ENCODE measurements at regions not wholly inside any gene's neighbourhood (a gene's known extent, or its start where the extent isn't known, plus 50 kb on each side); places are given as distances from the start of the nearest gene placed in this dataset.

DNA sequence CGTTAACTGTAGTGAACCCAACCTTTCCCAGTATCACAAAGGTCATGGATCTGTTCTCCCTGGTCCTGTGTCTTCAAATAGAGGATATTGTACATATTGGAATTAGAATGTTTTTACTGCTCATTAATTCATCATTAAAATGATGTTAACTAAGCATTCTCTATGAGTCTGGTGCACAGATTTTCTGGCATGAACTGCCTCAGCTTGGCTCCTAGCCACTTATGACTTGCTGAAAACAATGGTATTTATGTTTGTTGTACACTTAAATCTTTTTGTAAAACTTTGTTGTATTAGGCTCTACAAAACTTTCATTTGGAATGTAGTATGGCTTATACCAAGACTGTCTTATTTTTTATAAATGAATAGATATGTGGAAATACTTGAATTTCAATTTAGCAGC is 329.4 kb downstream of the TFEC start:
- TF ChIP-seq, protein P1, sequence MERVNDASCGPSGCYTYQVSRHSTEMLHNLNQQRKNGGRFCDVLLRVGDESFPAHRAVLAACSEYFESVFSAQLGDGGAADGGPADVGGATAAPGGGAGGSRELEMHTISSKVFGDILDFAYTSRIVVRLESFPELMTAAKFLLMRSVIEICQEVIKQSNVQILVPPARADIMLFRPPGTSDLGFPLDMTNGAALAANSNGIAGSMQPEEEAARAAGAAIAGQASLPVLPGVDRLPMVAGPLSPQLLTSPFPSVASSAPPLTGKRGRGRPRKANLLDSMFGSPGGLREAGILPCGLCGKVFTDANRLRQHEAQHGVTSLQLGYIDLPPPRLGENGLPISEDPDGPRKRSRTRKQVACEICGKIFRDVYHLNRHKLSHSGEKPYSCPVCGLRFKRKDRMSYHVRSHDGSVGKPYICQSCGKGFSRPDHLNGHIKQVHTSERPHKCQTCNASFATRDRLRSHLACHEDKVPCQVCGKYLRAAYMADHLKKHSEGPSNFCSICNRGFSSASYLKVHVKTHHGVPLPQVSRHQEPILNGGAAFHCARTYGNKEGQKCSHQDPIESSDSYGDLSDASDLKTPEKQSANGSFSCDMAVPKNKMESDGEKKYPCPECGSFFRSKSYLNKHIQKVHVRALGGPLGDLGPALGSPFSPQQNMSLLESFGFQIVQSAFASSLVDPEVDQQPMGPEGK (CRISPR knock-in tag; IDR thresholded peaks at IDR 0.05; ENCODE audit: borderline replicate concordance) = no peak
- TF ChIP-seq BACH2 (CRISPR knock-in tag; IDR thresholded peaks at IDR 0.05; ENCODE audit: borderline replicate concordance) (no peak), RARB (CRISPR knock-in tag; IDR thresholded peaks at IDR 0.05) (no peak), OSR1 (CRISPR knock-in tag; IDR thresholded peaks at IDR 0.05) (no peak), ZNF70 (CRISPR knock-in tag; IDR thresholded peaks at IDR 0.05) (no peak), ARNTL (CRISPR knock-in tag; IDR thresholded peaks at IDR 0.05; ENCODE audit: borderline replicate concordance, low read depth) (no peak), ZFP3 (CRISPR knock-in tag; IDR thresholded peaks at IDR 0.05) (no peak), ZNF8 (CRISPR knock-in tag; IDR thresholded peaks at IDR 0.05) (no peak), TOX (CRISPR knock-in tag; IDR thresholded peaks at IDR 0.05; ENCODE audit: borderline replicate concordance) (no peak)
- TF ChIP-seq, protein P2, sequence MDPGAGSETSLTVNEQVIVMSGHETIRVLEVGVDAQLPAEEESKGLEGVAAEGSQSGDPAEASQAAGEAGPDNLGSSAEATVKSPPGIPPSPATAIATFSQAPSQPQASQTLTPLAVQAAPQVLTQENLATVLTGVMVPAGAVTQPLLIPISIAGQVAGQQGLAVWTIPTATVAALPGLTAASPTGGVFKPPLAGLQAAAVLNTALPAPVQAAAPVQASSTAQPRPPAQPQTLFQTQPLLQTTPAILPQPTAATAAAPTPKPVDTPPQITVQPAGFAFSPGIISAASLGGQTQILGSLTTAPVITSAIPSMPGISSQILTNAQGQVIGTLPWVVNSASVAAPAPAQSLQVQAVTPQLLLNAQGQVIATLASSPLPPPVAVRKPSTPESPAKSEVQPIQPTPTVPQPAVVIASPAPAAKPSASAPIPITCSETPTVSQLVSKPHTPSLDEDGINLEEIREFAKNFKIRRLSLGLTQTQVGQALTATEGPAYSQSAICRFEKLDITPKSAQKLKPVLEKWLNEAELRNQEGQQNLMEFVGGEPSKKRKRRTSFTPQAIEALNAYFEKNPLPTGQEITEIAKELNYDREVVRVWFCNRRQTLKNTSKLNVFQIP (CRISPR knock-in tag; IDR thresholded peaks at IDR 0.05; ENCODE audit: borderline replicate concordance, low read depth) = no peak
- TF ChIP-seq, protein P3, sequence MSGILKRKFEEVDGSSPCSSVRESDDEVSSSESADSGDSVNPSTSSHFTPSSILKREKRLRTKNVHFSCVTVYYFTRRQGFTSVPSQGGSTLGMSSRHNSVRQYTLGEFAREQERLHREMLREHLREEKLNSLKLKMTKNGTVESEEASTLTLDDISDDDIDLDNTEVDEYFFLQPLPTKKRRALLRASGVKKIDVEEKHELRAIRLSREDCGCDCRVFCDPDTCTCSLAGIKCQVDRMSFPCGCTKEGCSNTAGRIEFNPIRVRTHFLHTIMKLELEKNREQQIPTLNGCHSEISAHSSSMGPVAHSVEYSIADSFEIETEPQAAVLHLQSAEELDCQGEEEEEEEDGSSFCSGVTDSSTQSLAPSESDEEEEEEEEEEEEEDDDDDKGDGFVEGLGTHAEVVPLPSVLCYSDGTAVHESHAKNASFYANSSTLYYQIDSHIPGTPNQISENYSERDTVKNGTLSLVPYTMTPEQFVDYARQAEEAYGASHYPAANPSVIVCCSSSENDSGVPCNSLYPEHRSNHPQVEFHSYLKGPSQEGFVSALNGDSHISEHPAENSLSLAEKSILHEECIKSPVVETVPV (CRISPR knock-in tag; IDR thresholded peaks at IDR 0.05) = no peak

Data from SK-N-SH treated with all-trans-retinoic acid at 6 μM for 48 hours (cell line).